Upper lobe of right lung (tissue), 1 donor: ENCODE measurements at regions not wholly inside any gene's neighbourhood (a gene's known extent, or its start where the extent isn't known, plus 50 kb on each side); places are given as distances from the start of the nearest gene placed in this dataset.

Source experiments
- ATAC-seq: fragments of 200-7000 bp; cut with Tn5 transposase; one replicate; pipeline ENCODE4 v1.9.1; 2020; ENCODE audit warnings: mild to moderate bottlenecking, moderate library complexity
- DNase-seq: peaks from one replicate; pipeline ENCODE4 v3.0.0-alpha.2; 2020
- H3K27ac ChIP-seq: fragments of 200-600 bp; one replicate; pipeline ENCODE4 v1.8.0; 2022
- H3K27me3 ChIP-seq: fragments of 200-600 bp; one replicate; pipeline ENCODE4 v1.8.0; 2022; ENCODE audit warnings: mild to moderate bottlenecking
- H3K36me3 ChIP-seq: fragments of 200-600 bp; one replicate; pipeline ENCODE4 v1.8.0; 2022
- H3K4me1 ChIP-seq: fragments of 200-600 bp; one replicate; pipeline ENCODE4 v1.8.0; 2022
- H3K4me3 ChIP-seq: fragments of 200-600 bp; one replicate; pipeline ENCODE4 v1.8.0; 2022; ENCODE audit warnings: mild to moderate bottlenecking
- H3K9me3 ChIP-seq: fragments of 200-600 bp; one replicate; pipeline ENCODE4 v1.8.0; 2022
- intact Hi-C: fragments of 100-400 bp; cut with DNase I; formaldehyde crosslinking; loops from one replicate; pipeline ENCODE4 v1.11.0; 2022
- TF ChIP-seq, protein P1 (sequence below): fragments of 200-600 bp; IDR thresholded peaks from one replicate; pipeline ENCODE4 v1.8.0; 2022; ENCODE audit warnings: antibody characterized with exemption
- donor health status: DM: no; HTN: yes; CAD: no; lungs with severe emphysema.

DNA sequence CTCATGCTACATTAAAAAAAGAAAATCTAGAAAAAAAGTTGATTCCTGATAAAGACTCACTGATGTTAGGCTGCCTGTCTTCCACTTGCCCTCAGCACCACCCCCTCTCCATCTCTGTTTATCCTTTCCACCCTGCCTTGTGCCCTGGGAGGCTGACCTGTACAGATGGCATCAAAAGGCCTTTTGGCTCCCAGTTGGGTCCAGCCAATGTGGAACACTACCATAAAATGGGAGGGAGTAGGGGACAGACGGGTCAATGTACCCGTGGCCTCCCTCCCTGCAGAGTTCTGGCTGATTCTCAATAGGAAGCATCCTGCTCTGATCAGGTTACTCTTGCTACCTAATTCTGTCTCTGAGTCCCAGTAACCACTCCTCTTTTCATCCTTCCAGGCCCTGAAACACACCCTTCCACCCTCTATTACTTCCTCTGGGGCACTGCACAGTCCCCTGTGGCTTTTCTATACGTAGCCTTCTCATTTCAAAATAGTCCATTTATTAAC, 300.0 kb downstream of the HHIPL2 start:
- Histone ChIP-seq H3K4me3 (no peak overlapping the region), H3K27me3 (no peaks in the 10 kb centered on the region), H3K36me3 (no peaks in the 10 kb centered on the region), H3K27ac (no peak overlapping the region), H3K4me1 (no peaks in the 10 kb centered on the region), H3K9me3 (no peaks in the 10 kb centered on the region)
- intact Hi-C loops, result no loop called here
- DNase-seq (no peak), ATAC-seq (no peak)
- TF ChIP-seq, protein P1, sequence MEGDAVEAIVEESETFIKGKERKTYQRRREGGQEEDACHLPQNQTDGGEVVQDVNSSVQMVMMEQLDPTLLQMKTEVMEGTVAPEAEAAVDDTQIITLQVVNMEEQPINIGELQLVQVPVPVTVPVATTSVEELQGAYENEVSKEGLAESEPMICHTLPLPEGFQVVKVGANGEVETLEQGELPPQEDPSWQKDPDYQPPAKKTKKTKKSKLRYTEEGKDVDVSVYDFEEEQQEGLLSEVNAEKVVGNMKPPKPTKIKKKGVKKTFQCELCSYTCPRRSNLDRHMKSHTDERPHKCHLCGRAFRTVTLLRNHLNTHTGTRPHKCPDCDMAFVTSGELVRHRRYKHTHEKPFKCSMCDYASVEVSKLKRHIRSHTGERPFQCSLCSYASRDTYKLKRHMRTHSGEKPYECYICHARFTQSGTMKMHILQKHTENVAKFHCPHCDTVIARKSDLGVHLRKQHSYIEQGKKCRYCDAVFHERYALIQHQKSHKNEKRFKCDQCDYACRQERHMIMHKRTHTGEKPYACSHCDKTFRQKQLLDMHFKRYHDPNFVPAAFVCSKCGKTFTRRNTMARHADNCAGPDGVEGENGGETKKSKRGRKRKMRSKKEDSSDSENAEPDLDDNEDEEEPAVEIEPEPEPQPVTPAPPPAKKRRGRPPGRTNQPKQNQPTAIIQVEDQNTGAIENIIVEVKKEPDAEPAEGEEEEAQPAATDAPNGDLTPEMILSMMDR, result no peak

DNA sequence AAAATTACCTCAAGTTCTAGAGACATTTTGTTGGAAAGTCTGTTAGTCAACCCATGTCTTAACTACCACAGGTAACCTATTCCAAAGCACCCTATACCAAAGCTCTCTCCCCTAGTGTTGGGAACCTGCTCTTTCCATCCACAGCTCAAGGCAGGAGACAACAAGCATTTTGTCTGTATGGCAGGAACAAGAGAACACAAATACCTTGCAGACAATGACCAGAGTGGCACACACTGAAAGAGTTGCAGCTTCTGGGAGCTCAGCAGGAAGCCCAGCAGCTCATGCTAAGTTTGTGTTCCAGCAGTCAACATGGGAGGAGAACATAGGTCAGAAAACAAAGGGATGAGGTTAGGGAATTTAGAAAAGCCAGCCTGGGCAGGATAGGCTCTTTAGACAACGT, 300.8 kb downstream of the HHIPL2 start:
- intact Hi-C loops, result no loop called here
- TF ChIP-seq, protein P1, result no peak
- ATAC-seq (no peak), DNase-seq (no peak)
- Histone ChIP-seq H3K27me3 (no peaks in the 10 kb centered on the region), H3K36me3 (no peaks in the 10 kb centered on the region), H3K4me3 (no peak overlapping the region), H3K9me3 (no peaks in the 10 kb centered on the region), H3K27ac (no peak overlapping the region), H3K4me1 (no peaks in the 10 kb centered on the region)

DNA sequence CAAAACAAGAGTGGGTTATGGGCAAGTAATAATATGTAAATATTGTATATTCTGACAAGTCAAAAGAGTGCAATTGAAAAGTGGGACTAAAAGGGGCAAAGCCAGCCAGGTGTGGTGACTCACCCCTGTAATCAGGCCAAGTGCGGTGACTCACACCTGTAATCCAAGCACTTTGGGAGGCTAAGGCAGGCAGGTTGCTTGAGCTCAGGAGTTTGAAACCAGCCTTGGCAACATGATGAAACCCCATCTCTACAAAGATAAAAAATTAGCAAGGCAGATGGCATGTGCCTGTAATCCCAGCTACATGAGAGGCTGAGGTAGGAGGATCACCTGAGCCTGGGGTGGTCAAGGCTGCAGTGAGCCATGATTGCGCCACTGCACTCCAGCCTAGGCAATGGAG, 304.0 kb downstream of the HHIPL2 start:
- Histone ChIP-seq H3K4me3 (no peak overlapping the region), H3K27me3 (no peaks in the 10 kb centered on the region), H3K4me1 (no peaks in the 10 kb centered on the region), H3K9me3 (no peaks in the 10 kb centered on the region), H3K36me3 (no peaks in the 10 kb centered on the region), H3K27ac (no peak overlapping the region)
- intact Hi-C loops, result no loop called here
- TF ChIP-seq, protein P1, result no peak
- no peak for ATAC-seq
- DNase-seq, result no peak

DNA sequence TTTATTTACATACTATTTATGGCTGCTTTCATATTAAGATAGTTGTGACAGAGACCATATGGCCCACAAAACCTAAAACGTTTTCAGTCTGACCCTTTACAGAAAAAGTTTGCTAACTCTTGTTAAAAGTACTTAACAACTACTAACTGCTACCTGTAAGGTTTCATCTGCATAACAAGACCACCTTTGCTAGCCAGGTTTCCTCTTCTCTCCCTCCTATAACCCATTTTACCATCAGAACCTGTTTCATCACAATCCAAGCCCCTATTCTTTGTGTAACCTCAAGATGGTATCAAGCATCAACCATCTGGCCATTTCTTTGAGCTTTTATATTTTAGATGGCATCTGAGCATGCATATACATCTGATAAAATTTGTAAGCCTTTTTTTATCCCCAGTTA, 305.4 kb downstream of the HHIPL2 start:
- ATAC-seq, result no peak
- intact Hi-C loops, result no loop called here

DNA sequence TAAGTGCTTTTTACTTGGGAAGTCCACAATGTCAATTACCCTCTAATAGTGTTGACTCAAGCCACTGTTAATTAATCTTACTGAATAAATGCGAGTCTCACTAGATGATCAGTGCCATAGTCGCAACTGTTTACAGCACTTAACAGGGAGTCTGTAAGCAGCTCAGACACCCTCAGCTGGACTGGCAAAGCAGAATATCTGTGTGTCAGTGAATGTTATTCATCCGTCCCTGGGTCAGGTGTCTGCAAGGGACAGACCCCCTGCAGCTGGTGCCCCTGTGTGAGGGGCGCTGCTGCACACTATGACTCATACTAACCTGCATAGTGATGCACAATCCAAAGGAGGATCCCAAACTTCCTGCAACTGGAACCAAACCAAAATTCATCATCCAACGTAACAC, 306.5 kb downstream of the HHIPL2 start:
- intact Hi-C loops, result no loop called here
- no peaks in the 10 kb centered on the region for H3K4me1 ChIP-seq
- ATAC-seq, result no peak
- H3K27me3 ChIP-seq, result no peaks in the 10 kb centered on the region
- no peak for DNase-seq
- TF ChIP-seq, protein P1, result no peak
- H3K9me3 ChIP-seq, result no peaks in the 10 kb centered on the region
- no peaks in the 10 kb centered on the region for H3K36me3 ChIP-seq
- H3K27ac ChIP-seq, result no peak overlapping the region
- H3K4me3 ChIP-seq, result no peak overlapping the region

More for the DNA sequence above, 305.4 kb downstream of the HHIPL2 start:
- no peak for DNase-seq
- Histone ChIP-seq H3K9me3 (no peaks in the 10 kb centered on the region), H3K27ac (no peak overlapping the region), H3K4me1 (no peaks in the 10 kb centered on the region), H3K36me3 (no peaks in the 10 kb centered on the region), H3K4me3 (no peak overlapping the region), H3K27me3 (no peaks in the 10 kb centered on the region)
- TF ChIP-seq, protein P1, result no peak

DNA sequence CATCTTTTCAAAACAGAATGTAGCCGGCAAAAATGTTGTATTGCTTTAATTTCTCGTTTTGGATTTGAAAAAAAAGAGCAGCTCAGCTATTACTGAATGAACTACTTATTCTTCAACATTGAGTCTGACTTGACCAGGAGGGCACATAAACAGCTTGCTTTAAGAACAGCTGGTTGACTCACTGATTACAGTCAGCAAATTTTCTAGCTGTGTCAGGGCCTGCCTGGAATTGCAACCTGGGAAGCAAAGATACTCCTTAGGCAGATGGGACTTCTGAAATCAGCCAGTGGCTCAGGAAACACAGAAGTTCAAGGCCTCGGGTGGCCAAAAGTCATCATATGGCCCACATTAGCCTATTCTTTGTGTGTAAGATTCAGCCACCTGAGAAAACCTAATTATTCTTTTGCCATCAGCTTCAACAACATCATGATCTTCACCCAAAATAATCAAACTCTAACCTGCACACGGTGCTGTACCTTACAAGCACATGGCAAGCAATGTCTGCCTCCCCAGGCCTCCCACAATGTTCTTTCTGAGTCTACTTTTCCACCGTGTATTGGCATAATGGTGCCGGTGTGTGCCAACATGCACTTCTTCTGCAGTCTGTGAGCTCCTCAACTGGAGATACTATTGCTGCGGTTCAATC, 307.2 kb downstream of the HHIPL2 start:
- H3K4me1 ChIP-seq, result no peaks in the 10 kb centered on the region
- TF ChIP-seq, protein P1, result no peak
- intact Hi-C loops, result no loop called here
- no peak overlapping the region for H3K4me3 ChIP-seq
- no peak overlapping the region for H3K27ac ChIP-seq
- no peaks in the 10 kb centered on the region for H3K27me3 ChIP-seq
- no peaks in the 10 kb centered on the region for H3K9me3 ChIP-seq
- ATAC-seq, result no peak
- no peak for DNase-seq
- no peaks in the 10 kb centered on the region for H3K36me3 ChIP-seq
